HFF-Myc (cell line): ENCODE measurements at regions not wholly inside any gene's neighbourhood (a gene's known extent, or its start where the extent isn't known, plus 50 kb on each side); places are given as distances from the start of the nearest gene placed in this dataset.

ENCODE experiments used
- DNase-seq: peaks from one replicate; pipeline ENCODE4 v3.0.0-alpha.2; 2011; ENCODE audit warnings: low read depth; ENCODE audit errors: extremely low read depth
- H3K4me3 ChIP-seq: replicated peaks from 2 replicates; pipeline ENCODE4 v1.5.1; 2011; ENCODE audit warnings: low read depth, mild to moderate bottlenecking, control low read depth, low read length
- TF ChIP-seq, protein P1 (sequence below): IDR thresholded peaks from 2 replicates; pipeline ENCODE4 v1.5.1; 2012; ENCODE audit warnings: mild to moderate bottlenecking, low read depth, low read length, control low read depth; ENCODE audit errors: missing control alignments

DNA sequence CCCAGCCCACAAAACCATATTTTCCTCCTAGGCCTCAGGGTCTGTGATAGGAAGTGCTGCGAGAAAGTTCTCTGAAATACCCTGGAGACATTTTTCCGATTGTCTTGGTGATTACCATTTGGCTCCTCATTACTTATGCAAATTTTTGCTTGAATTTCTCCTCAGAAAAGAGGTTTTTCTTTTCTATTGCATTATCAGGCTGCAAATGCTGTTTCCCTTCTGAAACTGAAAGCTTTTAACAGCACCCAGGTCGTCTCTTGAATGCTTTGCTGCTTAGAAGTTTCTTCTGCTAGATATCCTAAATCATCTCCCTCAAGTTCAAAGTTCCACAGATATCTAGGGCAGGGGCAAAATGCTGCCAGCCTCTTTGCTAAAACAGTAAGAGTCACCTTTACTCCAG lies 434.2 kb downstream of the PCDH20 start:
- DNase-seq, result no peak
- no peak overlapping the region for H3K4me3 ChIP-seq
- TF ChIP-seq, protein P1, sequence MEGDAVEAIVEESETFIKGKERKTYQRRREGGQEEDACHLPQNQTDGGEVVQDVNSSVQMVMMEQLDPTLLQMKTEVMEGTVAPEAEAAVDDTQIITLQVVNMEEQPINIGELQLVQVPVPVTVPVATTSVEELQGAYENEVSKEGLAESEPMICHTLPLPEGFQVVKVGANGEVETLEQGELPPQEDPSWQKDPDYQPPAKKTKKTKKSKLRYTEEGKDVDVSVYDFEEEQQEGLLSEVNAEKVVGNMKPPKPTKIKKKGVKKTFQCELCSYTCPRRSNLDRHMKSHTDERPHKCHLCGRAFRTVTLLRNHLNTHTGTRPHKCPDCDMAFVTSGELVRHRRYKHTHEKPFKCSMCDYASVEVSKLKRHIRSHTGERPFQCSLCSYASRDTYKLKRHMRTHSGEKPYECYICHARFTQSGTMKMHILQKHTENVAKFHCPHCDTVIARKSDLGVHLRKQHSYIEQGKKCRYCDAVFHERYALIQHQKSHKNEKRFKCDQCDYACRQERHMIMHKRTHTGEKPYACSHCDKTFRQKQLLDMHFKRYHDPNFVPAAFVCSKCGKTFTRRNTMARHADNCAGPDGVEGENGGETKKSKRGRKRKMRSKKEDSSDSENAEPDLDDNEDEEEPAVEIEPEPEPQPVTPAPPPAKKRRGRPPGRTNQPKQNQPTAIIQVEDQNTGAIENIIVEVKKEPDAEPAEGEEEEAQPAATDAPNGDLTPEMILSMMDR, result no peak

DNA sequence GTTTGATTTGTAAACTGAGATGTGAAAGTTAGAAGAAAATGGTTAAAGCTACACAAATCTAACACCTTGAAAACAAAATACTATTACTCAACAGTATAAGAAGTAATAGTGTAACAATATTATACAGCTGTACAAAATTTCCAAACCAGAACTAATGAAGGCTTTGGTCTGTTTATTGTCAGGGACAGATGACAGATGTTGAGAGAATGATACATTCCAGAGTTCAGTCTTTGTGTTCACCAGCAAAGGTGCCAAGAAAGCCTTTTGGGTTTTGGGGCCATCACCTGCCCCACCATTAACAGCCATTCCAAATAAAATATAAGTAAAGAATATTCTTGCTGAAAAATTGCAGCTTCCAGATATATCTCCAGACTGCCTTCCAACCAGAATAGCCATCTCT lies 439.3 kb downstream of the PCDH20 start:
- DNase-seq, result no peak
- TF ChIP-seq, protein P1, result no peak
- no peak overlapping the region for H3K4me3 ChIP-seq

DNA sequence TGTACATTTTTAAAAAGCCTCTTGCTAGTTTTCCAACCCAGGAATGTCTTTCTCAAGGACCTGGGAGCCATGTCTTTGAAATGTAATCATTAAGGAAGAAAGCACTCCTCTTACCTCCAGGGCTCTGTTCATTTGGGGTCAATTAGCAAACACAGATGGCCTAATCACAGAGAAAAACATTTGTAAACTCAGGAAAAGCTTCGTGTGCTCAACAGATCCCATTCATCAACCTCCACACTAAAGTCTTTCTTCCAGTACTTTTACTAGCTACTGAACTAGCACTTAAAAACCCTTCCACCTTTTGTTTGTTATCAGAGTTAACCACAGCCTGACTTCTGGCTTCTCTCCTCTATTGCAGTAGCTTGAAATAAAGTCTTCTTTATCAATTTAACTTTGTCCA lies 441.4 kb downstream of the PCDH20 start:
- TF ChIP-seq, protein P1, result no peak
- no peak for DNase-seq
- no peak overlapping the region for H3K4me3 ChIP-seq

DNA sequence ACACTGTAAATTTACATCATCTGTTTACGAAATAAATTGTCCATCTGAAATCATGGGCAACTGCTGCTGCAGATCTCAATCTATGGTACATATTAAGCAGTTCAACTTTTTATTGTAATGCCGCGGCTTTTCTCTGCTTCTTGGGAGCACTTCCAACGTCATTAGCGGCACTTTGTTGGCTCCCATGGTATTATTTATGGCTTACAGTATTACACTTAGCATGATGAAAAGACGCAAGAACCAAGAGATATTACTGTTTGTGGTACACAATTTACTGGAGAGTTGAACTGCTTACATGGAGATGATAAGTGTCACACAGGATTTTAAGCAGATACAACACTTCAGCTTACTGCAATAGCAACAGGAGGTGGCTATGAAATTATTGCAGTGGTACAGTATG lies 442.1 kb downstream of the PCDH20 start:
- TF ChIP-seq, protein P1, result no peak
- no peak overlapping the region for H3K4me3 ChIP-seq
- DNase-seq, result no peak

DNA sequence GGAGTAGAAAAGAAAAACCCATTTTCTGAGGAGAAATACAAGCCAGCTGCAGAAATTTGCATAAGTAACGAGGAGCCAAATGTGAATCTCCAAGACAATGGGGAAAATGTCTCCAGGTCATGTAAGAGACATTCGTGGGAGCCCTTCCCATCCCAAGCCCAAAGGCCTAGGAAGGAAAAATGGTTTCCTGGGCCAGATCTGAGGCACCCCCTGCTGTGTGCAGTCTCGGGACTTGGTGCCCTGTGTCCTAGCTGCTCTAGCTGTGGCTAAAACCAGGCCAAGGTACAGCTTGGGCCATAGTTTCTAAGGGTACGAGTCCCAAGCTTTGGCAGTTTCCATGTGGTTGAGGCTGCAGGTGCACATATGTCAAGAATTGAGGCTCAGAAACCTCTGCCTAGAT lies 444.9 kb downstream of the PCDH20 start:
- no peak for DNase-seq
- H3K4me3 ChIP-seq, result no peak overlapping the region
- TF ChIP-seq, protein P1, result no peak

DNA sequence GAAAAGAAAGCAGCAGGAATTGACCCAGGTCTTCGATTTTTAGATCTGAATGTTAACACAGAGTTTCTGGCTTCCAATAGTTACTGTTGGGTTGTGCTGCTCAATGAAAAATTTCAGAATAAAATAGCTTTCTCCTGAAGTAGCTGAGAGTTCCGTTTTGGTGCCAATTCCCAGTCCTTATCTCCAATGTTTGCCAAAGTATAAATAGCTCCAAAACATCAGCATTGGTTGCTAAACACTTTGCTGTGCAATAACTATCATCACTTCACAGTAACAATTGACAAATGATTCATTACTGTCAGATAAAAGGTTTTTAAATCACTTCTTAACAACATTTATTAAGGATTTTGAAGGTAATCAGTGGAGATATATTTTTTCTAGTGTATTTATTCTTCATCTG lies 446.0 kb downstream of the PCDH20 start:
- no peak for DNase-seq
- TF ChIP-seq, protein P1, result no peak

DNA sequence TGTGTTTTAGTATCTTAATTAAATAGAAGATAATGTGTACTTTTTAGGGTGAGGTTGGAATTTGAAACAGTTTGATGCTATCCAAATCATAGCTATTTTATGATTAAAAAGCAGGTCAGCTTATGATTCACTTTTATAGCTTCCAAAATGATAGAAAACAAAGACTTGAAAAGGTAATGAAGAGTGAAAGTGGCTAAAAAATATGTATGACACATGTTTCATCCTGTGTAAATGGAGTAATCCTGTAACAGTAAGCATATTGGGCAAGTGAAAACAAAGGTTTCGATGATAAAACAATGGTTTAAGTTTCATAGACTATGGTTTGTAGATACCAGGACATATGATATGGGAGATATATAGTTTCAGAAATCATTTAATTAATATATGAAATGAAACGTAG lies 456.2 kb downstream of the PCDH20 start:
- H3K4me3 ChIP-seq, result no peak overlapping the region
- no peak for DNase-seq
- TF ChIP-seq, protein P1, result no peak

More for the DNA sequence above, 446.0 kb downstream of the PCDH20 start:
- H3K4me3 ChIP-seq, result no peak overlapping the region
